GM19035 (cell line): ENCODE measurements at regions not wholly inside any gene's neighbourhood (a gene's known extent, or its start where the extent isn't known, plus 50 kb on each side); places are given as distances from the start of the nearest gene placed in this dataset.
"Not testable (repeated sequence)": the region's sequence is repeated elsewhere in the genome, so short reads cannot be mapped to it uniquely, and the experiment has no call there.

ENCODE experiments used
- ATAC-seq: cut with Tn5 transposase; IDR thresholded peaks from one replicate; pipeline ENCODE4 v1.9.1; 2021; ENCODE audit not compliant: unreplicated experiment

DNA sequence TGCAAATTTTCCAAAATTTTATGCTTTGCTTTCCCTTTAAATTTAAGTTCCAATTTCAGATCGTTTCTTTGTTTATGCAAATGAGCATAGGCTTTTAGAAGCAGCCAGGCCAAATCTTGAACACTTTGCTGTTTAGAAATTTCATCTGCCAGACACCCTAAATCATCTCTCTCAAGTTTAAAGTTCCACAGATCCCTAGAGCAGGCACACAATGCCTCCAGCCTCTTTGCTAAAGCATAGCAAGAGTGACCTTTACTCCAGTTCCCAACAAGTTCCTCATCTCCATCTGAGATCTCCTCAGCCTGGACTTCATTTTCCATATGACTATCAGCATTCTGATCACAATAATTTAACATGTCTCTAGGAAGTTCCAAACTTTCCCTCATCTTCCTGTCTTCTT is 254.5 kb downstream of the DLL1 start:
- ATAC-seq, result not testable (repeated sequence)

DNA sequence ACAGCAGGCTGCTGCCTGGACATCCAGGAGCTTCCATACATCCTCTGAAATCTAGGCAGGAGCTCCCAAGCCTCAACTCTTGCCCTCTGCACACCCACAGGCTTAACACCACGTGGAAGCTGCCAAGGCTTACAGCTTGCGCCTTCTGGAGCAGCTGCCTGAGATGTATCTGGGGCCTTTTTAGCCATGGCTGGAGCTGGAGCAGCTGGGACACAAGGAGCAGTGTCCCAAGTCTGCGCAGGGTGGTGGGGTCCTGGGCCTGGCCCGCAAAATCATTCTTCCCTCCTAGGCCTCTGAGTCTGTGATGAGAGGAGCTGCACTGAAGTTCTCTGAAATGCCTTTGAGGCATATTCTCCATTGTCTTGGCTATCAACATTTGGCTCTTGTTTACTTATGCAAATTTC is 255.0 kb downstream of the DLL1 start:
- ATAC-seq, result no peak

DNA sequence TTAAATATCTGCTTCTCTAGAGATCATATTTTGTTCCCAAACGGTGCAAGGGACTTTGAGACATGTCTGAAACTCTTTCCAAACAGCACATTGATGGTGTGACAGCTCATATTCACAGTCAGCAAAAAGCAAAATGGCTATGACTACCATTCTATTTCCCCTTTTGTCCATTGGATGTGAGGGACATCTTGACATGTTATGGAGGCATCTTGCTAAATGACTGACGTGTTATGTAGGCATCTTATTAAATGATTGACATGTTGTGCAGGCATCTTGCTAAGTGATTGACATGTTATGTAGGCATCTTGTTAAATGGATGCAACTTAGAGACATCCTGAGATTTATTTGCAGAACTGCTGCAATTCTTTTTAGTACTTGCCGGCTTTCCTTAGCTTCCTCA is 255.8 kb downstream of the DLL1 start:
- no peak for ATAC-seq

GRCh38 chr6:170034294-170034693 is 256.6 kb downstream of the DLL1 start:
- no peak for ATAC-seq

- no peak for ATAC-seq
Observed at GRCh38 chr6:170033666-170034065, 257.2 kb downstream of the DLL1 start.

DNA sequence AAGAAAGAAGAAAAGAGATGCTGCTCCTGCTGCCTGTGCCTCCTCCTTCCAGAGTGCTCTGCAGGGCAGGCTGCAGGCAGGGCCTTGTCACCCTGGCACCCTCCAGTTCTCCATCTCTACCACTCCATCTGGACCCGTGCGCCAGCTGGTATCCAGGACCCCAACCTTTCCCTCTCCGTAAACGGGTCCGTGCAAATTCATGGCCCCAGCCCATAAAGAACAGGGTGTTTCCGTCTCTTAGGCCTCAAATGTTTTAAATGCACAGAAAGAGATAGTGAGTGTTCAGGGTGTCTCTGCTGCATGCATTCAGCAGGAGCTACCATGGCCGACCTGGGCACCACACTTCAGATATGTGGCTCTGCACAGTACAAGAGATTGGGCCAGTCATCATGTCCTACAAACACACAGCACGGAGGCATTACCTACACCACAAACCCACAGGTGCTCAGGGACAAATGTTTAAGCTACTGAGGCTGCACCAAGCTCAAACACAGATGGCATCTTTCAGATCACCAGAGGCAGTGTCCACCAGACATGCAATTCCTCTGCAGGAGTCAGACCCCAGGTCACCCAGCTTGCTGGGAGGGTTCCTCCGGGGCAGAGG is 258.1 kb downstream of the DLL1 start:
- no peak for ATAC-seq

DNA sequence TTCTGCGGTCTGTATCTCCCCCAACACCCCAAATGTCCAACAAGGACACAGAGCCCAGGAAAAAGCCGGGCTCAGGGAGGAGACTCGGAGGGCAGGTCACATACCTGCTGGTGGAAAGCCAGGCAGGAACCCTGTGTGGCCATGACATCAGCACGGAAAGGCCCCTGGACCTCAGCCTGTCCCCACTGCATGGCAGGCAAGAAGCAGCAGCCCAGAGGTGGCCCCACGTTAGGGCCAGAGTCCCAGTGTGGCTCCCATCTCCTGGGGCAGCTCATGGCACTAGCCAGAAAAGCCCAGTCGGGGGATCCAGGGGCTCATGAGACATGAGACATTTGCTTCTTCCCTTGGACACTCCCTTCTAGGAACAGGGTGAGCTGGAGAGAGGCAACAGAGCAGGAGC is 258.7 kb downstream of the DLL1 start:
- ATAC-seq, result no peak

- no peak for ATAC-seq
Observed at GRCh38 chr6:170031684-170032121, 259.2 kb downstream of the DLL1 start.

GRCh38 chr6:170030821-170031471 is 259.9 kb downstream of the DLL1 start:
- ATAC-seq, result no peak

GRCh38 chr6:170030284-170030815 is 260.5 kb downstream of the DLL1 start:
- no peak for ATAC-seq

- ATAC-seq, result no peak
Observed at GRCh38 chr6:170029416-170030283, 261.2 kb downstream of the DLL1 start.

DNA sequence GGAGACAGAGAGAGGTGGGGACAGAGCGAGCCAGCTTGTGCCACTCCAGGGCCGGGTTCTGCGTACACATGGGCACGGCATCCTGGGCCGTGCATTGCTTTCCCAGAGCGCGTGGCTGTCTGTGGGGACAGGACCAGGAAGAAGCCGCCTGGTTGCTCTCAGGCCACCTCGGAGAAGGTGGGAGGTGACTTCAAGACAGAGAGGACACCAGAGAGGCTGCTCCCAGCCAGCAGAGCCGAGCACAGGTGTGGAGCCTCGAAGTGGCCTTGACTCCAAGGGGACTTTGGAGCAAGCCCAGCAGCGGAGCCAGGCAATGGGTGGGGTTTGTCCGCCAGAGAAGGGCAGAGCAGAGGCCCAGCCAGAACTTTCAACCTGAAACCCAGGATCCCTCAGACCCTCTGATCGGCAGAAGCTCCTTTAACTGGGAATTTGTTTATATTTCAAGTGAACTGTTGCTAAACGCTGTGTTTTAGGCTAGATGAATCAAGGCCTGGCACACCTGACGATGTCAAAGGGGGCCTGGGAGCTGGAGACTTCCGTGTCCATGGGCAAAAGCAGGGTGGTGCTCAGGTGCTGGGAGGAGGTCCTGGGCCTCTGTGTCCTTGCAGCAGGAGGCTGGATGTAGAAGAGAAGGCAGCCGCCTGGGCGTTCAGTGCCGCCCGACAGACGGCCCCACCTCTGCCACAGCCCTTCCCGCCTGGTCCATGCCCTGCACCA is 262.1 kb downstream of the DLL1 start:
- ATAC-seq, result no peak

- no peak for ATAC-seq
Observed at GRCh38 chr6:170027647-170028043, 263.2 kb downstream of the DLL1 start.

DNA sequence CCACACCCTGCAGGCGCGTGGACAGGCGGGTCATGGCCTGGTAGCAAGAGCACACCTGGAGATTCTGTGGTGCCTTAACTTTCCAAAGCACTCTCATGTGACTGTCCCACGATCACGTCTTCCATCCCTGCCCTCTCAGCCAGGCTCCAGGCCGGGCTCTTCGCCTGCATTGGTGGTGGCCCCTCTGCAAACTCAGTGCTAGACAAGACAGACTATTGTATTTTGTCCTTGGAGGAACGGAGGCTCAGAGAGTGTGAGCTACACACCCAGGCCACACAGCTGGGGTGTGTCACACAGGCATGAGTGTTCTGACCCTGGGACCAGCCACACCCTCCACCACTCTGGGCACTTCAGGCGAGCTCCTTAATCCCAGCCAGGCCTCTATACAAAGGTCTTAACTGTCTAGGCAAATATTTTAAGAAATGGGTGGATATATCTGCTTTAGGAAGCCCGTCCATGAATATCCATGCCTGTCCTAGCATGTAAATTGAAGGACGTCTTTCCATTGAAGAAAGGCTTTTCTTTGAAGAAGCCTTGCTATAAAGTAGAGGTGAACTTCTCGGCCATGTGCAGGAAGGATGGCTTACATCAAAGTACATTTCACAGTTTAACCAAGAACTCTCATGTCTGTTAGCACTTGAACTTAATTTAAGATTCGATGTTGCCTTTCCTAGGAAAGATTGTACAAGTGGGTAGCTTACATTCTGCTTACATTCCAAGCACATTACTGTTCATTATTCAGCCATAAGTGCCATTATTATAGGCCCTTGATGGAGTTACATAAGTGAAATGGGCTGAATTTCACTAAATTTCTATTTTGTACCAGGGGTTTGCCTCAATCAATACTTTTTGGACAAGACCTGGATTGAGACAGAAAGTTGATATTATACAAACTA is 263.9 kb downstream of the DLL1 start:
- ATAC-seq, result no peak

DNA sequence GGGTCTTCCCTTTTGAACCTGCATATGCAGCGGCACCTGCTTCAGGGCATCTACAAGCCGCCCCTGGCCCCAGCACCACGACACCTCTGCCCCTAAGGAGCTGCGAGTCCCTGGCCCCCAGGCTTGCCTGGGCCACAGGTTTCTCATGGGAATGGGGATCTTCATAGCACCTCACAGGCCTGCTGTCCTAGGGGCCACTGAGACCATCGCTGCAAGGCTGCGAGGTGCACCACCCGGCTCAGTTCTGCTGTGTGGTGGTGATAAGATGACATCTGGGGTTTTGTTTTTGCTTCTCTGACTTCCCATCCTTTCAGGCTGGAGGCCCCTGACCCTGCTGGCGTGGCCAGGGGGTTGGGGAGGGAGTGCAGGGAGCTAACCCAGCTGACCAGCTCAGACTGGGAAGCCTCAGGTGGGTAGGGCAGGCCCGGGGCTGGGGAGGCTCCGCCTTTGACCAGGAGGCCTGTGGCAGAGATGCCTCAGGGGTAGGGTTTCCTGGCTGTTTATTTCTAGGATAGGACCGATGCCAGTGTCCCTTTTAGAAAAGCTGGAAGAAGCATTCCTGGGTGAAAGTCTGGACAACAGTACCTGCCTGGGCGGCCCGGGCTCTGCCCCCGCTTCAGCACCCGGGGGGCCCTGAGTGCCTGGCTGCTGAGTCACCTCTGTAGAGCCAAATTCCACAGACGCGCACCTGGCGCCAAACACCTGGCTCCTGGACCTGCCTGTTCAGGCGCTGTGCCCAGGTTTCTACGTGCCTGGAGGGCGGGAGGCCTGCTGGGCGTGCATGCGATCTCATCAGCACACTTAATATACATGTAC is 264.7 kb downstream of the DLL1 start:
- ATAC-seq, result no peak

DNA sequence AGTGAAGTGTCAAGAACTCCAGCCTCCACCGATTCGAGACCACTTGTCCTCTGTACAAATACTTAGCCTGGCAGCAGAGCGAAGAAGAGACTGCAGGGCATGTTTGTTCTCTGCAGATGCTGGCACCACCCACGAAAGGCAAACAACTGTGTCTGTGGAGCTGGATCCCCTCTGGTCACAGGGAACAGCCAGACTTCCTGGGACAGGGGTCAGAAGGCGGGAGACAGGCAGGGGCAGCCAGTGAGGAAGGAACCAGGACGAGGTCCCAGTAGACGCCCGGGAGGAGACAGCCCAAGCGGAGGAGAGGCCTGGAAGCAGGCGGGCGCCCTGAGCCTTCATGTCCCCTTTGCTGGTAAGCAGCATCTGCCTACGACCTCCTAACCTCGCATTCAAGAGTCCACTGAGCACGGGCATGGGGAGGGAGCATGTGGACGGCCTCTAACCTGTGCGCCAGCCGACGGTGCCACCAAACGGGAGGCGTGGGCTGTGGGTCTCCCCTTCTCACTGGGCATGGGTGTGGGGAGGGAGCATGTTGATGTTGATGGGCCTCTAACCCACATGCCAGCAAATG is 265.5 kb downstream of the DLL1 start:
- no peak for ATAC-seq

DNA sequence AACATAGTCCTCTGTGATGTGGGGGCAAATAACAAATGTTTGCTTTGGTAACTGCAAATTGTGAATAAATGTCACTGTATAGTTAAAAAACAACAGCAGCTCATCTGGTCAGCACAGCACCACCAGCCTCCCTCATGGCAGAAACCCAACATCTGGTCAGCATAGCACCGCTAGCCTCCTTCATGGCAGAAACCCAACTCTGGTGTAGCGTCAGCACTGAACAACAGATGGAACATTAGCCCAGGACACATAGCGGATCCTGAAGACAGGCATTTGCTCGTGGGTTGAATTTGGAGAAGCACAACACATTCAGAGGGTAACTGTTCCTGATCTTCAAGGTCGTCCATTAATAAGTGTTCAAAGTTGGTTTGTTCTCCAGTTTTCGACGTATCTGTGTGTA is 265.9 kb downstream of the DLL1 start:
- no peak for ATAC-seq

DNA sequence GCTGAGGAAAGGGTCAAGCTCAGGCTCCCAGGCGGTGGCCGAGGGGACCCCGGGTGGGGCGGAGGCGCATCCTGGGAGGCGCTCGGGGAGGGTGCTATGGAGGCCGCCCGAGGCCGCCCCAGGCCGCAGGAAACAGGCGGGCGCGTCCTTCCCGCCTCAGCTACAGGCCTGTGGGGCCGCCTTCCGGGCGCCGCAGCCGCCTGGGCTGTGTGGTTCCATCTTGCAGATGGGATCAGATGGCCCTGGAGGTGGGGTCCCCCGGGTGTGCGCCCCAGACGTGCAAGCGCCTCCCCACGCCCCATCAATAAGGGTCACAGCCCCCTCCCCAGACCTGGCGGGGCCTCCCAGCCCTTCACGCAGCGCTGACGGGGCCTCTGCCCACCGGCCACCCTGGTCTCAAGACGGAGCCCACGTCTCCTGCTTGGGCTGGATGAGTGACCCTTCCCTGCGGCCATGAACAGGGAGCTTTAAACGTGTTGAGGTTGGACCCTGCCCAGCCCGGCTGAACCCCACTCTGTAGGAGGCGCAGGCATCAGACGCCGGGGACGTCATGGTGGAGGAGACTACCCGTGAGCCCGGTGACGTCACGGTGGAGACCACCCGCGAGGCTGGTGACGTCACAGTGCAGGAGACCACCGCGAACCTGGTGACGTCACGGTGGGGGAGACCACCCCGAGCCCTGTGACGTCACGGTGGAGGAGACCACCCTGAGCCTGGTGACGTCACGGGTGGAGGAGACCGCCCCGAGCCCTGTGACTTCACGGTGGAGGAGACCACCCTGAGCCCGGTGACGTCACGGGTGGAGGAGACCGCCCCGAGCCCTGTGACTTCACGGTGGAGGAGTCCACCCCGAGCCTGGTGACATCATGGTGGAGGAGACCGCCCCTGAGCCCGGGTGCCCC is 267.0 kb downstream of the DLL1 start:
- no peak for ATAC-seq
